ENCODE measurements at regions not wholly inside any gene's neighbourhood (a gene's known extent, or its start where the extent isn't known, plus 50 kb on each side); places are given as distances from the start of the nearest gene placed in this dataset.

GRCh38 chr18:22009242-22009641 is 160.1 kb upstream of the GATA6 start:
- no peaks in the 10 kb centered on the region for H3K27me3 ChIP-seq
- no peaks in the 10 kb centered on the region for H3K4me1 ChIP-seq
- no peaks in the 10 kb centered on the region for H3K9me3 ChIP-seq
- DNase-seq: no peak
- H3K36me3 ChIP-seq: no peaks in the 10 kb centered on the region
- H3K9ac ChIP-seq (ENCODE audit: low read depth in 2 of 2, low read length in 2 of 2): no peak overlapping the region
- no peak overlapping the region for H3K27ac ChIP-seq
- intact Hi-C loops (cut with DNase I): no loop called here
- no peak overlapping the region for H3K4me3 ChIP-seq
- no peak for TF ChIP-seq CTCF (IDR thresholded peaks at IDR 0.05)

- no peaks in the 10 kb centered on the region for H3K9me3 ChIP-seq
- DNase-seq: no peak
- no peaks in the 10 kb centered on the region for H3K27me3 ChIP-seq
- no peaks in the 10 kb centered on the region for H3K4me1 ChIP-seq
- no peak for TF ChIP-seq CTCF (IDR thresholded peaks at IDR 0.05)
- no peak overlapping the region for H3K27ac ChIP-seq
- intact Hi-C loops (cut with DNase I): no loop called here
- H3K4me3 ChIP-seq: no peak overlapping the region
- no peak overlapping the region for H3K9ac ChIP-seq (ENCODE audit: low read depth in 2 of 2, low read length in 2 of 2)
- H3K36me3 ChIP-seq: no peaks in the 10 kb centered on the region
These were observed 155.4 kb upstream of the GATA6 start for GRCh38 chr18:22013993-22014392.

DNA sequence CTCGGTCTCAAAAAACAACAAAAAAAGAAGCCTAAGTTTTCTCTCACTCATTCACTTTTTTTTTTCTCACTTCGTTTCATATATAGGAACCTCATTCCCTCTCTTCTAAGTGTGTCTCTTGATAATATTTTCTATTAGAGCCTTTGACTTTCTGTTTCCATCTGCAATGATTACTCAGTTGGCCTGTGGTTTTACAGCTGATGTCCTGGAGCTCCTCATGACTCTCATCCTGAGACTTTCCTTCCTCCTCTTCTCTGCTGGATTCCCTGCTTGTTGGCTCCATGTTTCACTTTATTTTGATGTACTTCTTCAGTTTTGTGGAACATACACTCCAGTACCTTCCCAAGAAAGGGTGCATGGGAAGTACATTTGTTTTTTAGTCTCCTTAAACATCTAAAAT is 154.2 kb upstream of the GATA6 start:
- DNase-seq: no peak
- no peak overlapping the region for H3K9ac ChIP-seq (ENCODE audit: low read depth in 2 of 2, low read length in 2 of 2)
- H3K4me1 ChIP-seq: peaks cover 3% of the 10 kb centered on the region
- no peaks in the 10 kb centered on the region for H3K36me3 ChIP-seq
- no peak overlapping the region for H3K4me3 ChIP-seq
- no peak for TF ChIP-seq CTCF (IDR thresholded peaks at IDR 0.05)
- intact Hi-C loops (cut with DNase I): no loop called here
- H3K9me3 ChIP-seq: no peaks in the 10 kb centered on the region
- H3K27me3 ChIP-seq: no peaks in the 10 kb centered on the region
- no peak overlapping the region for H3K27ac ChIP-seq

- H3K4me1 ChIP-seq: peaks cover 12% of the 10 kb centered on the region
- TF ChIP-seq CTCF (IDR thresholded peaks at IDR 0.05): no peak
- H3K4me3 ChIP-seq: no peak overlapping the region
- intact Hi-C loops (cut with DNase I): no loop called here
- no peaks in the 10 kb centered on the region for H3K27me3 ChIP-seq
- peak overlapping the region; percentile 44 for H3K27ac ChIP-seq
- no peaks in the 10 kb centered on the region for H3K9me3 ChIP-seq
- H3K9ac ChIP-seq (ENCODE audit: low read depth in 2 of 2, low read length in 2 of 2): peak overlapping the region in 1 of 2 donors; percentile 1
- no peak for DNase-seq
- H3K36me3 ChIP-seq: no peaks in the 10 kb centered on the region
These were observed 151.0 kb upstream of the GATA6 start for GRCh38 chr18:22018366-22018765.

GRCh38 chr18:22019193-22019592 is 150.2 kb upstream of the GATA6 start:
- intact Hi-C loops (cut with DNase I): no loop called here
- Histone ChIP-seq H3K27me3 (no peaks in the 10 kb centered on the region), H3K4me3 (no peak overlapping the region), H3K27ac (no peak overlapping the region), H3K9me3 (no peaks in the 10 kb centered on the region), H3K36me3 (no peaks in the 10 kb centered on the region), H3K9ac (ENCODE audit: low read depth in 2 of 2, low read length in 2 of 2) (no peak overlapping the region), H3K4me1 (peaks cover 12% of the 10 kb centered on the region)
- no peak for TF ChIP-seq CTCF (IDR thresholded peaks at IDR 0.05)
- no peak for DNase-seq

All from colonic mucosa (tissue), 4 donors.